NB4 (cell line): ENCODE measurements at regions not wholly inside any gene's neighbourhood (a gene's known extent, or its start where the extent isn't known, plus 50 kb on each side); places are given as distances from the start of the nearest gene placed in this dataset.

Experiments
- CTCF ChIP-seq: IDR thresholded peaks from one replicate; pipeline ENCODE4 v1.5.1; 2012; ENCODE audit warnings: low read depth, low read length
- POLR2A ChIP-seq: IDR thresholded peaks from 2 replicates; pipeline ENCODE4 v1.6.1; 2011; ENCODE audit warnings: mild to moderate bottlenecking; ENCODE audit not compliant: insufficient read length; ENCODE audit errors: extremely low read depth
- TF ChIP-seq, protein P1 (sequence below): IDR thresholded peaks from 2 replicates; pipeline ENCODE4 v1.6.1; 2011; ENCODE audit warnings: low read depth, low read length

- TF ChIP-seq CTCF (no peak), POLR2A (no peak)
- TF ChIP-seq, protein P1, sequence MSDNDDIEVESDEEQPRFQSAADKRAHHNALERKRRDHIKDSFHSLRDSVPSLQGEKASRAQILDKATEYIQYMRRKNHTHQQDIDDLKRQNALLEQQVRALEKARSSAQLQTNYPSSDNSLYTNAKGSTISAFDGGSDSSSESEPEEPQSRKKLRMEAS = no peak
Measured at GRCh38 chr12:75715682-75716081, 204.3 kb upstream of the KRR1 start.
